Lower leg skin (tissue), 3 donors: ENCODE measurements at regions not wholly inside any gene's neighbourhood (a gene's known extent, or its start where the extent isn't known, plus 50 kb on each side); places are given as distances from the start of the nearest gene placed in this dataset.

ENCODE experiments used
- POLR2A ChIP-seq, 2 donors: fragments of 450-650 bp; IDR thresholded peaks; one replicate each; pipeline ENCODE4 v1.6.1; 2016 to 2017; ENCODE audit warnings: antibody characterized with exemption in 2 of 2, mild to moderate bottlenecking in 1 of 2, moderate library complexity in 1 of 2
- TF ChIP-seq, protein P1 (sequence below), 3 donors: fragments of 450-650 bp; IDR thresholded peaks; one replicate each; pipeline ENCODE4 v1.5.1; 2016; ENCODE audit warnings: antibody characterized with exemption in 3 of 3, mild to moderate bottlenecking in 3 of 3, moderate library complexity in 2 of 3

DNA sequence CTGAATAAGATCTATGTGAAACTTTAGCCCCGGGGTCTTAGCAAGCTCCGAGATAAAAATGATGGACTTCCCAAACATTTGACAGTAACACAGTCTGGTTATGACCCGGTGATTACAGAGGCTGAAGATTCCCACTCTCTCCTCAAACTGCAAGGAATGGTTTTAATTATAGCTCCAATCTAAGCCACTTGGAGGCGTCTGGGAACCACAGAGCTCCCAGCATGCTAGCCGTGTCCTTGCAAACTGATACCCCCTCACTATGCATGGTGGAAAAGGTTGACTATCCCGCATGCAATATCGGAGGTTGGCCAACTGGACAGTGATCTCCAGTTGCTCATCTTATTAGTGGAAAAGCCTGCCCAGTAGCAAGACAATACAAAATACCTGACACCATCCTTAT is 76.5 kb upstream of the GRIN2B start:
- TF ChIP-seq, protein P1, sequence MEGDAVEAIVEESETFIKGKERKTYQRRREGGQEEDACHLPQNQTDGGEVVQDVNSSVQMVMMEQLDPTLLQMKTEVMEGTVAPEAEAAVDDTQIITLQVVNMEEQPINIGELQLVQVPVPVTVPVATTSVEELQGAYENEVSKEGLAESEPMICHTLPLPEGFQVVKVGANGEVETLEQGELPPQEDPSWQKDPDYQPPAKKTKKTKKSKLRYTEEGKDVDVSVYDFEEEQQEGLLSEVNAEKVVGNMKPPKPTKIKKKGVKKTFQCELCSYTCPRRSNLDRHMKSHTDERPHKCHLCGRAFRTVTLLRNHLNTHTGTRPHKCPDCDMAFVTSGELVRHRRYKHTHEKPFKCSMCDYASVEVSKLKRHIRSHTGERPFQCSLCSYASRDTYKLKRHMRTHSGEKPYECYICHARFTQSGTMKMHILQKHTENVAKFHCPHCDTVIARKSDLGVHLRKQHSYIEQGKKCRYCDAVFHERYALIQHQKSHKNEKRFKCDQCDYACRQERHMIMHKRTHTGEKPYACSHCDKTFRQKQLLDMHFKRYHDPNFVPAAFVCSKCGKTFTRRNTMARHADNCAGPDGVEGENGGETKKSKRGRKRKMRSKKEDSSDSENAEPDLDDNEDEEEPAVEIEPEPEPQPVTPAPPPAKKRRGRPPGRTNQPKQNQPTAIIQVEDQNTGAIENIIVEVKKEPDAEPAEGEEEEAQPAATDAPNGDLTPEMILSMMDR (IDR thresholded peaks at IDR 0.05): no peak
- no peak for TF ChIP-seq POLR2A (IDR thresholded peaks at IDR 0.05)
